ENCODE measurements at regions not wholly inside any gene's neighbourhood (a gene's known extent, or its start where the extent isn't known, plus 50 kb on each side); places are given as distances from the start of the nearest gene placed in this dataset.

- TF ChIP-seq YY1 (IDR thresholded peaks at IDR 0.05; ENCODE audit: low read depth, low read length): no peak
- TF ChIP-seq CBX5 (IDR thresholded peaks at IDR 0.05; ENCODE audit: low read depth, low read length): no peak
- TF ChIP-seq JUND (IDR thresholded peaks at IDR 0.05; ENCODE audit: low read length): no peak
- TF ChIP-seq, protein P1, sequence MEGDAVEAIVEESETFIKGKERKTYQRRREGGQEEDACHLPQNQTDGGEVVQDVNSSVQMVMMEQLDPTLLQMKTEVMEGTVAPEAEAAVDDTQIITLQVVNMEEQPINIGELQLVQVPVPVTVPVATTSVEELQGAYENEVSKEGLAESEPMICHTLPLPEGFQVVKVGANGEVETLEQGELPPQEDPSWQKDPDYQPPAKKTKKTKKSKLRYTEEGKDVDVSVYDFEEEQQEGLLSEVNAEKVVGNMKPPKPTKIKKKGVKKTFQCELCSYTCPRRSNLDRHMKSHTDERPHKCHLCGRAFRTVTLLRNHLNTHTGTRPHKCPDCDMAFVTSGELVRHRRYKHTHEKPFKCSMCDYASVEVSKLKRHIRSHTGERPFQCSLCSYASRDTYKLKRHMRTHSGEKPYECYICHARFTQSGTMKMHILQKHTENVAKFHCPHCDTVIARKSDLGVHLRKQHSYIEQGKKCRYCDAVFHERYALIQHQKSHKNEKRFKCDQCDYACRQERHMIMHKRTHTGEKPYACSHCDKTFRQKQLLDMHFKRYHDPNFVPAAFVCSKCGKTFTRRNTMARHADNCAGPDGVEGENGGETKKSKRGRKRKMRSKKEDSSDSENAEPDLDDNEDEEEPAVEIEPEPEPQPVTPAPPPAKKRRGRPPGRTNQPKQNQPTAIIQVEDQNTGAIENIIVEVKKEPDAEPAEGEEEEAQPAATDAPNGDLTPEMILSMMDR (IDR thresholded peaks at IDR 0.05; ENCODE audit: control extremely low read depth in 1 of 3, insufficient read depth in 1 of 3, low read depth in 1 of 3, low read length in 3 of 3): no peak
- no peak for TF ChIP-seq HDAC2 (IDR thresholded peaks at IDR 0.05; ENCODE audit: borderline replicate concordance in 1 of 2, low read depth in 2 of 2, low read length in 2 of 2)
- TF ChIP-seq SIRT6 (IDR thresholded peaks at IDR 0.05; ENCODE audit: low read length): no peak
- TF ChIP-seq ZNF274 (IDR thresholded peaks at IDR 0.05; ENCODE audit: borderline replicate concordance, extremely low read depth, low read length): no peak
- TF ChIP-seq TAF1 (IDR thresholded peaks at IDR 0.05; ENCODE audit: low read depth, low read length): no peak
- TF ChIP-seq POLR2A (IDR thresholded peaks at IDR 0.05; ENCODE audit: control extremely low read depth in 1 of 2, low read depth in 2 of 2, low read length in 2 of 2): no peak
These were observed 173.3 kb upstream of the SPRED2 start for GRCh38 chr2:65605743-65606058.
